ENCODE measurements at regions not wholly inside any gene's neighbourhood (a gene's known extent, or its start where the extent isn't known, plus 50 kb on each side); places are given as distances from the start of the nearest gene placed in this dataset.

DNA sequence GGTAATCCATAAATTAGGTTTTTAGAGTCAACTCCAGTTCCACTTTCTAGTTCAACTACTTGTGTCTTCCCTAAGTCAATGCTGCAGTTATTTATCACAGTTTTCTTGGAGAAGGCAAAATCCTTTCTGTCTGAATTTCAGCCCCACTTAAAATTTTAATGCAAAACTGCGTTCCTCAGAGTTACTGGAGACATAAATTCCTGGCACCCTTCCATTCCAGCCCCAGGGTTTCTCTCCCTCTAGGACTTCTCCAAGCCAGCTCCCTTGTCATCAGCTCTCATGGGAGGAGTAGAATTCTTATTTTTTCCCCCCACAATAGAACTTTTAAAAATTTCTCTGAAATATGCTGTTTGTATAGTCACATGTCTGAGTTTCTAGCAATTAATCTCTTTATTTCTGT, 50.6 kb upstream of the PHOX2B start:
- TF ChIP-seq CTCF (IDR thresholded peaks at IDR 0.05), result no peak
- no peak for TF ChIP-seq POLR2A (IDR thresholded peaks at IDR 0.05)
